ENCODE measurements at regions not wholly inside any gene's neighbourhood (a gene's known extent, or its start where the extent isn't known, plus 50 kb on each side); places are given as distances from the start of the nearest gene placed in this dataset.

DNA sequence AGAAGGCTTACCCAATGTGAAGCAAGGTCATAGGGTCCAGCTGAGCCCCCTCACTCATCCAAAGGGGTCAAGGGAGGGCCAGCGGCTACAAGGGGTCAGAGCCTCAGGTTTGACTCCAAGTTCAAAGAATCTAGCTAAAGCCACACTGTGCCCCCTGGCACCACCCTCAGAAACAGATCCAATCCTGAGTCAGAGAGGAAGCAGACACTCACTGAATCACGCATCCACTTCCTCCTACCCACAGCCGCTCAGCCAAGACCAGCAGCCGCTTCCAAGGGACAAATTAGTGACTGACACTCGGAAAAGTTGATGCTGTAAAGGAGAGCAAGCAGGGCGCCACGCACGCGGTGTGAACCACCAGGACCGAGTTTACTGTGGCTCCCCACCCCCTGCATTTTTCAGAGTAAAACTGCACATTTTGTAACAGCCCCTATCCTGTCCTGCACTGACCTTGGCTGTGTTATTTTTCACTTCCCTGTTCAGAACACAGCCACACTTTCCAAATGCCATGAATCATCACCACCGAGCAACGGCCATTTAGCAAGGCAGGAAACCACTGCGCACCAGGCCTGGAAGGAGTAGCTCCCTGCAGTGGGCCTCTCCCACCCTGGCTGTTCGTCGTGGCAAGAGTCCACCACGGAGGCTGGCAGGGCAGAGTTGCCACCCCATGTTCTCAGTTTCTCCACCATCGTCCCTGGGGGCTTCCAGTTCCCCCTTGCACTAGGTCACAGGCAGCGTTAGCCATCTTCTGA lies 147.8 kb downstream of the TOMM20 start (continued):
- TF ChIP-seq, protein P1, sequence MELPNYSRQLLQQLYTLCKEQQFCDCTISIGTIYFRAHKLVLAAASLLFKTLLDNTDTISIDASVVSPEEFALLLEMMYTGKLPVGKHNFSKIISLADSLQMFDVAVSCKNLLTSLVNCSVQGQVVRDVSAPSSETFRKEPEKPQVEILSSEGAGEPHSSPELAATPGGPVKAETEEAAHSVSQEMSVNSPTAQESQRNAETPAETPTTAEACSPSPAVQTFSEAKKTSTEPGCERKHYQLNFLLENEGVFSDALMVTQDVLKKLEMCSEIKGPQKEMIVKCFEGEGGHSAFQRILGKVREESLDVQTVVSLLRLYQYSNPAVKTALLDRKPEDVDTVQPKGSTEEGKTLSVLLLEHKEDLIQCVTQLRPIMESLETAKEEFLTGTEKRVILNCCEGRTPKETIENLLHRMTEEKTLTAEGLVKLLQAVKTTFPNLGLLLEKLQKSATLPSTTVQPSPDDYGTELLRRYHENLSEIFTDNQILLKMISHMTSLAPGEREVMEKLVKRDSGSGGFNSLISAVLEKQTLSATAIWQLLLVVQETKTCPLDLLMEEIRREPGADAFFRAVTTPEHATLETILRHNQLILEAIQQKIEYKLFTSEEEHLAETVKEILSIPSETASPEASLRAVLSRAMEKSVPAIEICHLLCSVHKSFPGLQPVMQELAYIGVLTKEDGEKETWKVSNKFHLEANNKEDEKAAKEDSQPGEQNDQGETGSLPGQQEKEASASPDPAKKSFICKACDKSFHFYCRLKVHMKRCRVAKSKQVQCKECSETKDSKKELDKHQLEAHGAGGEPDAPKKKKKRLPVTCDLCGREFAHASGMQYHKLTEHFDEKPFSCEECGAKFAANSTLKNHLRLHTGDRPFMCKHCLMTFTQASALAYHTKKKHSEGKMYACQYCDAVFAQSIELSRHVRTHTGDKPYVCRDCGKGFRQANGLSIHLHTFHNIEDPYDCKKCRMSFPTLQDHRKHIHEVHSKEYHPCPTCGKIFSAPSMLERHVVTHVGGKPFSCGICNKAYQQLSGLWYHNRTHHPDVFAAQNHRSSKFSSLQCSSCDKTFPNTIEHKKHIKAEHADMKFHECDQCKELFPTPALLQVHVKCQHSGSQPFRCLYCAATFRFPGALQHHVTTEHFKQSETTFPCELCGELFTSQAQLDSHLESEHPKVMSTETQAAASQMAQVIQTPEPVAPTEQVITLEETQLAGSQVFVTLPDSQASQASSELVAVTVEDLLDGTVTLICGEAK (IDR thresholded peaks at IDR 0.05) = no peak
- TF ChIP-seq, protein P1 (CRISPR knock-in tag; IDR thresholded peaks at IDR 0.05) = peak; percentile 74
- TF ChIP-seq ZNF543 (CRISPR knock-in tag; IDR thresholded peaks at IDR 0.05) = no peak
- no peak for TF ChIP-seq ARHGAP35 (CRISPR knock-in tag; IDR thresholded peaks at IDR 0.05; ENCODE audit: borderline replicate concordance)
- TF ChIP-seq MTA1 (CRISPR knock-in tag; IDR thresholded peaks at IDR 0.05; ENCODE audit: borderline replicate concordance) = peak; percentile 80; the same call in 1 of the 2 replicates
- no peak for TF ChIP-seq FOXP1 (IDR thresholded peaks at IDR 0.05)
- peak; percentile 20; the same call in 1 of the 2 replicates for TF ChIP-seq FOXP1 (CRISPR knock-in tag; IDR thresholded peaks at IDR 0.05)
- TF ChIP-seq, protein P2, sequence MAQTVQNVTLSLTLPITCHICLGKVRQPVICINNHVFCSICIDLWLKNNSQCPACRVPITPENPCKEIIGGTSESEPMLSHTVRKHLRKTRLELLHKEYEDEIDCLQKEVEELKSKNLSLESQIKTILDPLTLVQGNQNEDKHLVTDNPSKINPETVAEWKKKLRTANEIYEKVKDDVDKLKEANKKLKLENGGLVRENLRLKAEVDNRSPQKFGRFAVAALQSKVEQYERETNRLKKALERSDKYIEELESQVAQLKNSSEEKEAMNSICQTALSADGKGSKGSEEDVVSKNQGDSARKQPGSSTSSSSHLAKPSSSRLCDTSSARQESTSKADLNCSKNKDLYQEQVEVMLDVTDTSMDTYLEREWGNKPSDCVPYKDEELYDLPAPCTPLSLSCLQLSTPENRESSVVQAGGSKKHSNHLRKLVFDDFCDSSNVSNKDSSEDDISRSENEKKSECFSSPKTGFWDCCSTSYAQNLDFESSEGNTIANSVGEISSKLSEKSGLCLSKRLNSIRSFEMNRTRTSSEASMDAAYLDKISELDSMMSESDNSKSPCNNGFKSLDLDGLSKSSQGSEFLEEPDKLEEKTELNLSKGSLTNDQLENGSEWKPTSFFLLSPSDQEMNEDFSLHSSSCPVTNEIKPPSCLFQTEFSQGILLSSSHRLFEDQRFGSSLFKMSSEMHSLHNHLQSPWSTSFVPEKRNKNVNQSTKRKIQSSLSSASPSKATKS (CRISPR knock-in tag; IDR thresholded peaks at IDR 0.05) = no peak
- TF ChIP-seq ZC3H4 (CRISPR knock-in tag; IDR thresholded peaks at IDR 0.05; ENCODE audit: borderline replicate concordance) = no peak
- TF ChIP-seq, protein P3, sequence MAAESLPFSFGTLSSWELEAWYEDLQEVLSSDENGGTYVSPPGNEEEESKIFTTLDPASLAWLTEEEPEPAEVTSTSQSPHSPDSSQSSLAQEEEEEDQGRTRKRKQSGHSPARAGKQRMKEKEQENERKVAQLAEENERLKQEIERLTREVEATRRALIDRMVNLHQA (CRISPR knock-in tag; IDR thresholded peaks at IDR 0.05) = no peak
